Sigmoid colon (tissue), 4 donors: ENCODE measurements at regions not wholly inside any gene's neighbourhood (a gene's known extent, or its start where the extent isn't known, plus 50 kb on each side); places are given as distances from the start of the nearest gene placed in this dataset.

ENCODE experiments used
- EP300 ChIP-seq, 4 donors: sonication (generic); formaldehyde crosslinking; IDR thresholded peaks; one replicate each; pipeline ENCODE4 v1.6.1; 2017; ENCODE audit warnings: antibody characterized with exemption in 4 of 4
- POLR2A ChIP-seq, 2 donors: fragments of 450-650 bp; IDR thresholded peaks; one replicate each; pipeline ENCODE4 v1.6.1; 2016; ENCODE audit warnings: antibody characterized with exemption in 2 of 2, mild to moderate bottlenecking in 2 of 2, moderate library complexity in 2 of 2
- POLR2AphosphoS5 ChIP-seq, 4 donors: sonication (generic); formaldehyde crosslinking; IDR thresholded peaks; one replicate each; pipeline ENCODE4 v1.6.1; 2017; ENCODE audit warnings: antibody characterized with exemption in 4 of 4
- TF ChIP-seq, protein P1 (sequence below), 4 experiments: fragments of 450-650 bp in 3 of 4; fragments of 200-600 bp in 1 of 4; IDR thresholded peaks; one replicate each; pipeline ENCODE4 v1.5.1; 2016 to 2019; ENCODE audit warnings: antibody characterized with exemption in 4 of 4, mild to moderate bottlenecking in 3 of 4, moderate library complexity in 2 of 4

DNA sequence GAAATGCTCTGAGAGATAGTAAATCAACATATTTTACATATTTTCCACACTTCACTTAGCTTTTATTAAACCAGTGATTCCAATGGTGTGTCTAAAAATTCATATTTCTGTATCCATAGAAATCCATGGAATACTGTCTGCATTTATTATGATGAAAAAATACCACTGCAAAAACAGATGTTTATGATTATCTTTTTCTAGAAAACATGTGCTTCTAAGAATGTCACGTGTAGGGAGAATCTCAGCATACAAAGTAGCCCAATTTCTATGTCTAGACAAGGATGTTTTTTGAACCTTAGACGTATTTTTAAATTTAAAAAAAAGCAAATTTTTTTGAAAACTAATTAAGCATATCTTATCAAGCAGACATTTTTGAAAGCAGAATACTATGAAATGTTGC is 622.4 kb downstream of the TENT5A start:
- TF ChIP-seq, protein P1, sequence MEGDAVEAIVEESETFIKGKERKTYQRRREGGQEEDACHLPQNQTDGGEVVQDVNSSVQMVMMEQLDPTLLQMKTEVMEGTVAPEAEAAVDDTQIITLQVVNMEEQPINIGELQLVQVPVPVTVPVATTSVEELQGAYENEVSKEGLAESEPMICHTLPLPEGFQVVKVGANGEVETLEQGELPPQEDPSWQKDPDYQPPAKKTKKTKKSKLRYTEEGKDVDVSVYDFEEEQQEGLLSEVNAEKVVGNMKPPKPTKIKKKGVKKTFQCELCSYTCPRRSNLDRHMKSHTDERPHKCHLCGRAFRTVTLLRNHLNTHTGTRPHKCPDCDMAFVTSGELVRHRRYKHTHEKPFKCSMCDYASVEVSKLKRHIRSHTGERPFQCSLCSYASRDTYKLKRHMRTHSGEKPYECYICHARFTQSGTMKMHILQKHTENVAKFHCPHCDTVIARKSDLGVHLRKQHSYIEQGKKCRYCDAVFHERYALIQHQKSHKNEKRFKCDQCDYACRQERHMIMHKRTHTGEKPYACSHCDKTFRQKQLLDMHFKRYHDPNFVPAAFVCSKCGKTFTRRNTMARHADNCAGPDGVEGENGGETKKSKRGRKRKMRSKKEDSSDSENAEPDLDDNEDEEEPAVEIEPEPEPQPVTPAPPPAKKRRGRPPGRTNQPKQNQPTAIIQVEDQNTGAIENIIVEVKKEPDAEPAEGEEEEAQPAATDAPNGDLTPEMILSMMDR (IDR thresholded peaks at IDR 0.05), result no peak
- TF ChIP-seq POLR2A (IDR thresholded peaks at IDR 0.05) (no peak), POLR2AphosphoS5 (IDR thresholded peaks at IDR 0.05) (no peak), EP300 (IDR thresholded peaks at IDR 0.05) (no peak)
